OCI-LY3 (cell line): ENCODE measurements at regions not wholly inside any gene's neighbourhood (a gene's known extent, or its start where the extent isn't known, plus 50 kb on each side); places are given as distances from the start of the nearest gene placed in this dataset.

Source experiments
- H2AFZ ChIP-seq: fragments of 200-600, 300-600 bp; shearing (Covaris generic); 2 replicates; pipeline ENCODE4 v1.6.0; 2014; ENCODE audit warnings: antibody characterized with exemption, low read depth, low read length
- H3K27ac ChIP-seq: fragments of 200-600, 300-600 bp; sonication (generic); 2 replicates; pipeline ENCODE4 v1.5.1; 2014; ENCODE audit warnings: mild to moderate bottlenecking, low read length, moderate library complexity, mixed read lengths
- H3K27me3 ChIP-seq: fragments of 200-600, 300-600 bp; sonication (generic); 2 replicates; pipeline ENCODE4 v1.6.1; 2014; ENCODE audit warnings: low read depth, low read length, mixed read lengths
- H3K36me3 ChIP-seq: fragments of 200-600, 300-600 bp; sonication (generic); replicated peaks from 2 replicates; pipeline ENCODE3; 2014; ENCODE audit warnings: low read depth, low read length, mixed read lengths
- H3K4me1 ChIP-seq: fragments of 300-600, 200-600 bp; sonication (generic); 2 replicates; pipeline ENCODE4 v1.6.1; 2014; ENCODE audit warnings: low read length, mixed read lengths
- H3K4me2 ChIP-seq: fragments of 200-600, 300-600 bp; sonication (generic); 2 replicates; pipeline ENCODE4 v1.6.1; 2014; ENCODE audit warnings: low read length, mixed read lengths
- H3K4me3 ChIP-seq: fragments of 300-600, 200-600 bp; sonication (generic); 2 replicates; pipeline ENCODE4 v1.5.1; 2014; ENCODE audit warnings: antibody characterized with exemption, mild to moderate bottlenecking, low read length, moderate library complexity
- H3K79me2 ChIP-seq: fragments of 300-600, 200-600 bp; shearing (Covaris generic); 2 replicates; pipeline ENCODE4 v1.6.1; 2014; ENCODE audit warnings: mild to moderate bottlenecking, low read length, mixed read lengths
- H3K9ac ChIP-seq: fragments of 300-600, 200-600 bp; shearing (Covaris generic); 2 replicates; pipeline ENCODE4 v1.6.0; 2014; ENCODE audit warnings: mild to moderate bottlenecking, low read length, moderate library complexity
- H3K9me3 ChIP-seq: fragments of 200-600, 300-600 bp; shearing (Covaris generic); 2 replicates; pipeline ENCODE4 v1.6.1; 2014; ENCODE audit warnings: low read length, mixed read lengths; ENCODE audit not compliant: insufficient read depth
- H4K20me1 ChIP-seq: fragments of 200-600, 300-600 bp; sonication (generic); 2 replicates; pipeline ENCODE4 v1.6.1; 2016; ENCODE audit warnings: low read length, mixed read lengths; ENCODE audit not compliant: insufficient read depth
- EZH2phosphoT487 ChIP-seq: fragments of 200-600 bp; shearing (Covaris generic); IDR thresholded peaks from 2 replicates; pipeline ENCODE4 v1.6.1; 2018; ENCODE audit warnings: antibody characterized with exemption, mixed run types, low read depth
- TF ChIP-seq, protein P1 (sequence below): fragments of 200-600, 300-600 bp; sonication (generic); IDR thresholded peaks from 2 replicates; pipeline ENCODE4 v1.5.1; 2014; ENCODE audit warnings: antibody characterized with exemption, low read length, low read depth

DNA sequence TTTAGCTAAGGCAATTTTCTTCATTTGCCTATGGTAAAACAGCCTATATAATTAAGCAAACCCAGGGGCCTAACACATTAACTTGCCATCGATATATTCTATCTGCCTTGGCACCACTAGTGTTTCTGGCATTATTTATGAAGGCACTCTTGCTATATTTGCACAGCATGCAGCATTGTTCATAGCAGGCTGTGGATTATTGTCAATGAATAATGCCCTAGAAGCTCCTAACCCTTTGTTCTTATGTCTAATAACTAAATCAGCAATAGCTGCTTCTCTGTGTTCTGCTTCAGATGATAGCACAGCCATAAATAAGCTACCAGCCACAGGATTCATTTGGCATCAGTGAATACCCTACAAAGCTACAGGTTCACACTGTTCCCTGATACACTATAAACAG, 254.8 kb upstream of the STXBP5 start:
- H3K27me3 ChIP-seq, result no peaks in the 10 kb centered on the region
- no peak overlapping the region for H2AFZ ChIP-seq
- no peak overlapping the region for H3K9ac ChIP-seq
- TF ChIP-seq, protein P1, sequence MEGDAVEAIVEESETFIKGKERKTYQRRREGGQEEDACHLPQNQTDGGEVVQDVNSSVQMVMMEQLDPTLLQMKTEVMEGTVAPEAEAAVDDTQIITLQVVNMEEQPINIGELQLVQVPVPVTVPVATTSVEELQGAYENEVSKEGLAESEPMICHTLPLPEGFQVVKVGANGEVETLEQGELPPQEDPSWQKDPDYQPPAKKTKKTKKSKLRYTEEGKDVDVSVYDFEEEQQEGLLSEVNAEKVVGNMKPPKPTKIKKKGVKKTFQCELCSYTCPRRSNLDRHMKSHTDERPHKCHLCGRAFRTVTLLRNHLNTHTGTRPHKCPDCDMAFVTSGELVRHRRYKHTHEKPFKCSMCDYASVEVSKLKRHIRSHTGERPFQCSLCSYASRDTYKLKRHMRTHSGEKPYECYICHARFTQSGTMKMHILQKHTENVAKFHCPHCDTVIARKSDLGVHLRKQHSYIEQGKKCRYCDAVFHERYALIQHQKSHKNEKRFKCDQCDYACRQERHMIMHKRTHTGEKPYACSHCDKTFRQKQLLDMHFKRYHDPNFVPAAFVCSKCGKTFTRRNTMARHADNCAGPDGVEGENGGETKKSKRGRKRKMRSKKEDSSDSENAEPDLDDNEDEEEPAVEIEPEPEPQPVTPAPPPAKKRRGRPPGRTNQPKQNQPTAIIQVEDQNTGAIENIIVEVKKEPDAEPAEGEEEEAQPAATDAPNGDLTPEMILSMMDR, result no peak
- TF ChIP-seq EZH2phosphoT487, result no peak
- peaks cover 7% of the 10 kb centered on the region for H3K4me1 ChIP-seq
- H3K27ac ChIP-seq, result no peak overlapping the region
- no peaks in the 10 kb centered on the region for H3K36me3 ChIP-seq
- no peak overlapping the region for H3K4me3 ChIP-seq
- H3K9me3 ChIP-seq, result no peaks in the 10 kb centered on the region
- no peaks in the 10 kb centered on the region for H3K79me2 ChIP-seq
- H4K20me1 ChIP-seq, result no peaks in the 10 kb centered on the region
- H3K4me2 ChIP-seq, result no peak overlapping the region

DNA sequence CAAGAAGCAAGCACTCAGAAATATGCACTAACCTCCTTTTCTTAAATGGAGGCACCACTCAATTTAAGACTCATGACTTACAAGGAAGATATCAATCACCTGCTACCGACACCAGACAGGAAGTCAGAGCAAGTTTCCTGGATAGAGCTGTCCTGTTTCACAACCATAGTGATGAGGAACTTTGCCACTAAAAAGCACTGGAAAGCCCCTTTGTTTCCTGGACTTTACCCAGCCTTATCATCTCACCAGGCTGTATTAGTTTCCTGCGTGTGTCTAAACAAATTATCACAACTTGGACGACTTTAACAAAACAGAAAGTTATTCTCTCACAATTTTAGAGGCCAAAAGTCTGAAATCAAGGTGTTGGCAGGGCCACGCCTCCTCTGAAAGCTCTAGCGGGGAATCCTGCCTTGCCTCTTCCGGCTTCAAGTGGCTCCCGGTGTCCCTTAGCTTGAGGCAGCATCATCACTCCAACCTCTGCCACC, 253.8 kb upstream of the STXBP5 start:
- no peaks in the 10 kb centered on the region for H3K36me3 ChIP-seq
- H3K27ac ChIP-seq, result no peak overlapping the region
- peaks cover 7% of the 10 kb centered on the region for H3K4me1 ChIP-seq
- no peak overlapping the region for H2AFZ ChIP-seq
- H3K9ac ChIP-seq, result no peak overlapping the region
- no peaks in the 10 kb centered on the region for H3K79me2 ChIP-seq
- no peak overlapping the region for H3K4me3 ChIP-seq
- H3K9me3 ChIP-seq, result no peaks in the 10 kb centered on the region
- H3K27me3 ChIP-seq, result no peaks in the 10 kb centered on the region
- no peak overlapping the region for H3K4me2 ChIP-seq
- H4K20me1 ChIP-seq, result no peaks in the 10 kb centered on the region
- TF ChIP-seq, protein P1, result no peak
- no peak for TF ChIP-seq EZH2phosphoT487

DNA sequence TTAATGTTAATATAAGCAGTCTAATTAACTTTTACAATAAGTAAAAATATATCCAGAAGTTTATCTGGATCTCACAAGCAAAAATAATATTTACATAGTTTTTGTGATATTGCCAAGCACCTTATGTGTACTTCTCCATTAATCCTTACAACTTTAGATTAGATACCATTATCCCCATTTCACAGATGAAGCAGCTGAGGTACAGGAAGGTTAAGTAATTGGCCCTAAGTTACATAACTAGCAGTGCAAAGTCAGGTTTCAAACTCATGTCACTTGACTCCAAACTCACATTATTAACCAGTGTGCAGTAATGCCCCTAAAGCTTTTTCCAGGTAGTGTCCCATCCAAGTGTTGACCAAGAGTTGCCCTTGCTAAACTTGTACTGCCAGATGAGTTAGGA, 248.6 kb upstream of the STXBP5 start:
- Histone ChIP-seq H4K20me1 (no peaks in the 10 kb centered on the region), H3K4me3 (no peak overlapping the region), H3K4me1 (no peaks in the 10 kb centered on the region), H3K9ac (no peak overlapping the region), H2AFZ (no peak overlapping the region), H3K27me3 (no peaks in the 10 kb centered on the region), H3K9me3 (no peaks in the 10 kb centered on the region), H3K4me2 (no peak overlapping the region), H3K79me2 (no peaks in the 10 kb centered on the region), H3K27ac (no peak overlapping the region), H3K36me3 (no peaks in the 10 kb centered on the region)
- no peak for TF ChIP-seq EZH2phosphoT487
- TF ChIP-seq, protein P1, result no peak

DNA sequence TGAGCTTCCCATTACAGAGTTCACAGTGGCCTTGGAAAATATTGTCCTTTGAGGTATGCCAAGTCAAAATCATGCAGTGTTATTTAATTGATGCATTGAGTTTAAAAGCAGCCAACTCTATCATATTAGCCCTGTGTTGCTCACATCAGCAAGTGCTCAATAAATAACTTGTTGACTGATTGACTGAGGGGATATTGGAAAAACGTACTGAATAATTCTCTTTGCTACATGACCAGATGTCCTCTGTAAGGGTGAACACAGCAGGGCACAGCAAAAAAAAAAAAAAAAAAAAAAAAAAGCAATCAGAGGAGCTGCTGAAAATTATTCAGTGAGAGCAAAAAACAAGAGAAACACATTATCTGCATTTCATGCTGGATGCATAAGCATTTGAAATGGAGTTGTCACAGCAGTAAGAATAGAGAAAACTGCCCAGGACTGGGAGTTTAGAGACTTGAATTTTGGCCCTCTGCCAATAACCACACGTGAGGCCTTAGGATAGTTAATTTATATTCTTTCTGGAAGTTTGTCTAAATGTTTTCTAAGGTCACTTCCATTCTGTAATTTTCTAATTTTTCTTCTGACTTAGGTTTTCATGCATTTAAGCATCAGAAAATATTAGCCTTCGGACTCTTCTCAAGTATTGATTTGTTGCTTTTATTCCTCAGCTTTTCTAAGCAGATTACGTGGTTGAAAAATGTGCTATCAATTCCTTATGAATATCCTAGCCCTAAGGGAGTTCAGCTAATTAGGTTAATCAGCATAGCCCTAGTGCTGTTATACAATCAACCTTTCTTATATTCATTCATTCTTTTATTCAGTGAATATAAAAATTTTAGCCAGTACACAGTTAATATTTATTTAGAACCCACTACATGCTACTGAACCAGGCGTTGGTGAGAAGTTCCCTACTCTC, 246.8 kb upstream of the STXBP5 start:
- no peaks in the 10 kb centered on the region for H4K20me1 ChIP-seq
- H3K9ac ChIP-seq, result no peak overlapping the region
- TF ChIP-seq, protein P1, result no peak
- TF ChIP-seq EZH2phosphoT487, result no peak
- no peaks in the 10 kb centered on the region for H3K27me3 ChIP-seq
- no peaks in the 10 kb centered on the region for H3K79me2 ChIP-seq
- no peak overlapping the region for H3K4me3 ChIP-seq
- H3K27ac ChIP-seq, result no peak overlapping the region
- no peak overlapping the region for H2AFZ ChIP-seq
- no peak overlapping the region for H3K4me2 ChIP-seq
- H3K36me3 ChIP-seq, result no peaks in the 10 kb centered on the region
- no peaks in the 10 kb centered on the region for H3K9me3 ChIP-seq
- H3K4me1 ChIP-seq, result no peaks in the 10 kb centered on the region
